GM12878 (cell line): ENCODE measurements at regions not wholly inside any gene's neighbourhood (a gene's known extent, or its start where the extent isn't known, plus 50 kb on each side); places are given as distances from the start of the nearest gene placed in this dataset.

Experiments
- ATAC-seq: fragments of 200-7000 bp; cut with Tn5 transposase; 3 replicates; pipeline ENCODE4 v1.9.1; 2020; ENCODE audit warnings: mild to moderate bottlenecking, moderate library complexity
- BruUV-seq: library from RNA; stranded (reverse); fragments of 400-500 nt; replicated peaks from 2 replicates; lab custom pipeline; 2021; lab: Mats Ljungman, UMichigan
- CTCF ChIA-PET: fragments of 300-600 bp; sonication (Branson Sonifier 250); formaldehyde crosslinking; extraction: SDS; loops from one replicate; lab custom pipeline; 2021; ENCODE audit warnings: inconsistent platforms; lab: Yijun Ruan, JAX
- POLR2A ChIA-PET: fragments of 350-600 bp; formaldehyde crosslinking; extraction: SDS; loops from one replicate; lab custom pipeline; 2021; ENCODE audit warnings: inconsistent platforms; lab: Charles Lee
- RAD21 ChIA-PET: fragments of 300-600 bp; sonication (Branson Sonifier 250); formaldehyde crosslinking; loops from one replicate; lab custom pipeline; 2023; ENCODE audit warnings: antibody characterized with exemption; ENCODE audit not compliant: unreplicated experiment; lab: Charles Lee
- SMC1A ChIA-PET: fragments of 300-600 bp; sonication (Branson Sonifier 250); formaldehyde crosslinking; loops from one replicate; lab custom pipeline; 2023; ENCODE audit not compliant: unreplicated experiment, uncharacterized antibody; lab: Charles Lee
- DNase-seq: peaks from one replicate; pipeline ENCODE4 v3.0.0-alpha.2; 2011; ENCODE audit warnings: low read depth, low spot score
- FAIRE-seq: peaks from 3 replicates; lab custom pipeline; 2011; peaks lifted over from hg19 to GRCh38; lab: Jason Lieb, UNC
- H2AFZ ChIP-seq: 2 replicates; pipeline ENCODE4 v1.6.0; 2011; ENCODE audit warnings: low read depth, low read length, control low read depth; ENCODE audit not compliant: control insufficient read depth
- H3K27ac ChIP-seq: 2 replicates; pipeline ENCODE4 v1.5.1; 2011; ENCODE audit warnings: control low read depth; ENCODE audit not compliant: control insufficient read depth, insufficient read depth
- H3K27me3 ChIP-seq, 2 experiments: replicated peaks in 1 of 2; 2 replicates each; pipeline versions ENCODE4 v1.6.0 to v1.6.1; 2011; ENCODE audit warnings: low read length in 1 of 2; ENCODE audit not compliant: control insufficient read depth in 2 of 2, insufficient read depth in 2 of 2
- H3K36me3 ChIP-seq, 2 experiments: 2 replicates each; pipeline ENCODE4 v1.5.1; 2011; ENCODE audit warnings: low read length in 1 of 2; ENCODE audit not compliant: control insufficient read depth in 2 of 2, insufficient read depth in 2 of 2
- H3K4me1 ChIP-seq: 2 replicates; pipeline ENCODE4 v1.6.1; 2011; ENCODE audit warnings: mild to moderate bottlenecking, low read length, moderate library complexity, mixed read lengths; ENCODE audit not compliant: control insufficient read depth, insufficient read depth
- H3K4me2 ChIP-seq: 2 replicates; pipeline ENCODE4 v1.6.0; 2011; ENCODE audit warnings: control low read depth; ENCODE audit not compliant: control insufficient read depth, insufficient read depth
- H3K4me3 ChIP-seq: fragments of 200-600 bp; sonication (generic); 2 replicates; pipeline ENCODE4 v1.5.1; 2016
- H3K79me2 ChIP-seq: 2 replicates; pipeline ENCODE4 v1.6.0; 2011; ENCODE audit warnings: low read length; ENCODE audit not compliant: control insufficient read depth, insufficient read depth
- H3K9ac ChIP-seq: 2 replicates; pipeline ENCODE4 v1.8.0; 2011; ENCODE audit warnings: low read length, control low read depth, mixed read lengths; ENCODE audit not compliant: control insufficient read depth, insufficient read depth
- H3K9me3 ChIP-seq: replicated peaks from 3 replicates; pipeline ENCODE4 v1.5.1; 2011; ENCODE audit warnings: mild to moderate bottlenecking, low read length; ENCODE audit not compliant: control insufficient read depth, insufficient read depth
- H4K20me1 ChIP-seq: 2 replicates; pipeline ENCODE4 v1.6.0; 2011; ENCODE audit not compliant: control insufficient read depth, insufficient read depth
- CBX5 ChIP-seq: sonication (generic); IDR thresholded peaks from 2 replicates; pipeline ENCODE4 v1.6.1; 2016; ENCODE audit warnings: low read depth, moderate library complexity, mild to moderate bottlenecking, inconsistent platforms
- CHD2 ChIP-seq: IDR thresholded peaks from 2 replicates; pipeline ENCODE4 v1.6.1; 2011; ENCODE audit warnings: low read depth, low read length, improper control_type of control experiment, borderline replicate concordance
- CUX1 ChIP-seq: IDR thresholded peaks from 2 replicates; pipeline ENCODE4 v1.6.1; 2012; ENCODE audit warnings: improper control_type of control experiment, low read depth, low read length; ENCODE audit not compliant: insufficient replicate concordance
- EZH2 ChIP-seq: IDR thresholded peaks from 2 replicates; pipeline ENCODE4 v1.6.1; 2012; ENCODE audit warnings: low read depth, mild to moderate bottlenecking, control low read depth, inconsistent platforms, low read length, borderline replicate concordance; ENCODE audit not compliant: control insufficient read depth
- HCFC1 ChIP-seq: fragments of 150-350 bp; IDR thresholded peaks from 2 replicates; pipeline ENCODE4 v1.6.1; 2014; ENCODE audit warnings: low read length
- HDAC2 ChIP-seq: fragments of 200-600 bp; sonication (generic); IDR thresholded peaks from 2 replicates; pipeline ENCODE4 v1.6.1; 2017
- PAX5 ChIP-seq: IDR thresholded peaks from 2 replicates; pipeline ENCODE4 v1.6.1; 2011; ENCODE audit warnings: low read depth, low read length, borderline replicate concordance
- PAX8 ChIP-seq: fragments of 450-650 bp; IDR thresholded peaks from 2 replicates; pipeline ENCODE4 v1.6.1; 2017; ENCODE audit warnings: mild to moderate bottlenecking, moderate library complexity
- SMAD5 ChIP-seq: IDR thresholded peaks from 2 replicates; pipeline ENCODE4 v1.6.1; 2016; ENCODE audit warnings: antibody characterized with exemption, low read depth
- TBL1XR1 ChIP-seq: IDR thresholded peaks from 2 replicates; pipeline ENCODE4 v1.6.1; 2012; ENCODE audit warnings: low read depth, low read length, improper control_type of control experiment
- YBX1 ChIP-seq: fragments of 450-650 bp; IDR thresholded peaks from 2 replicates; pipeline ENCODE4 v1.6.1; 2016; ENCODE audit warnings: antibody characterized with exemption
- ZBTB11 ChIP-seq: fragments of 450-650 bp; formaldehyde crosslinking; IDR thresholded peaks from 2 replicates; pipeline ENCODE4 v1.5.0; 2022; ENCODE audit warnings: mild to moderate bottlenecking, missing genetic modification characterization
- ZNF274 ChIP-seq: IDR thresholded peaks from one replicate; pipeline ENCODE4 v1.8.0; 2011; ENCODE audit not compliant: insufficient read length, insufficient read depth
- WGBS: methylation state at CpG from one replicate; pipeline ENCODE4 v1.1.6; 2016; ENCODE audit warnings: low lambda C conversion rate; ENCODE audit not compliant: insufficient replicate concordance, insufficient coverage; ENCODE audit errors: missing lambda C conversion rate; 5-methylcytosine and 5-hydroxymethylcytosine counted together
- in situ Hi-C: fragments of 300-500 bp; cut with MboI; formaldehyde crosslinking; loops from 9 replicates; pipeline ENCODE4 v1.14.3; 2018; ENCODE audit warnings: mixed read lengths
- intact Hi-C: fragments of 100-400 bp; cut with micrococcal nuclease; formaldehyde crosslinking; loops from one replicate; pipeline ENCODE4 v1.14.2; 2022; ENCODE audit not compliant: unreplicated experiment

- no peak for TF ChIP-seq CBX5
- TF ChIP-seq PAX5, result no peak
- TF ChIP-seq, all 136 proteins: peak for 0
Observed at GRCh38 chr6:63391203-63391970, 71.6 kb upstream of the LGSN start (continued).

- RAD21 ChIA-PET, result interaction anchor here (0.9 kb wide), 2 partner anchors 39 to 206 kb away, joined by 3 to 5 read pairs; no protein-coding TSS in a partner anchor
- intact Hi-C loops, result no loop called here
- ATAC-seq, result no peak
Observed at GRCh38 chr6:63392092-63392724, 72.4 kb upstream of the LGSN start.

More at GRCh38 chr6:63392092-63392724, 72.4 kb upstream of the LGSN start:
- H3K79me2 ChIP-seq, result no peaks in the 10 kb centered on the region
- no peaks in the 10 kb centered on the region for H4K20me1 ChIP-seq
- in situ Hi-C loops, result no loop called here
- CTCF ChIA-PET, result no interaction called here
- DNase-seq (no peak), FAIRE-seq (no peak)
- TF ChIP-seq CUX1 (no peak), SMAD5 (no peak), YBX1 (no peak), HDAC2 (no peak), ZBTB11 (CRISPR knock-in tag) (no peak), EZH2 (no peak), TBL1XR1 (no peak), PAX8 (no peak), HCFC1 (no peak), CHD2 (no peak), ZNF274 (no peak)
- H3K27ac ChIP-seq, result no peak overlapping the region
- no peak overlapping the region for H2AFZ ChIP-seq
- H3K4me1 ChIP-seq, result peaks cover 3% of the 10 kb centered on the region; the same call in 1 of the 2 replicates
- no peak overlapping the region for H3K4me2 ChIP-seq
- H3K27me3 ChIP-seq, result no peaks in the 10 kb centered on the region
- no peak overlapping the region for H3K9ac ChIP-seq
- SMC1A ChIA-PET, result interaction anchor here (1.4 to 1.6 kb wide), 2 partner anchors 12 to 16 kb away, joined by 4 to 6 read pairs; no protein-coding TSS in a partner anchor
- BruUV-seq, result no TSS peak
- WGBS, result 84% methylated on average over 6 of the region's 6 CpGs
- H3K36me3 ChIP-seq, result no peaks in the 10 kb centered on the region
- POLR2A ChIA-PET, result no interaction called here
- H3K9me3 ChIP-seq, result no peaks in the 10 kb centered on the region
- H3K4me3 ChIP-seq, result no peak overlapping the region
